ENCODE measurements at regions not wholly inside any gene's neighbourhood (a gene's known extent, or its start where the extent isn't known, plus 50 kb on each side); places are given as distances from the start of the nearest gene placed in this dataset.

- TF ChIP-seq REST (IDR thresholded peaks at IDR 0.05; ENCODE audit: insufficient replicate concordance, low read depth) = no peak
- no peak for TF ChIP-seq CTCF (IDR thresholded peaks at IDR 0.05; ENCODE audit: insufficient read depth, low read length)
- no peak for TF ChIP-seq GABPA (IDR thresholded peaks at IDR 0.05; ENCODE audit: low read depth)
- no peak for TF ChIP-seq SPI1 (IDR thresholded peaks at IDR 0.05; ENCODE audit: borderline replicate concordance, low read depth)
- TF ChIP-seq POLR2AphosphoS5 (IDR thresholded peaks at IDR 0.05; ENCODE audit: low read depth) = no peak
- Histone ChIP-seq H3K27me3 (ENCODE audit: insufficient read depth, poor library complexity, severe bottlenecking) (no peaks in the 10 kb centered on the region), H3K27ac (replicated peaks) (no peak overlapping the region), H3K4me3 (replicated peaks; ENCODE audit: insufficient read depth, low read length) (no peak overlapping the region)
- DNase-seq (ENCODE audit: low read depth in 1 of 2, low spot score in 1 of 2) = no peak
Measured at GRCh38 chr3:59684766-59685165, 634.9 kb upstream of the CFAP20DC start.

- Histone ChIP-seq H3K27me3 (ENCODE audit: insufficient read depth, poor library complexity, severe bottlenecking) (no peaks in the 10 kb centered on the region), H3K27ac (replicated peaks) (no peak overlapping the region), H3K4me3 (replicated peaks; ENCODE audit: insufficient read depth, low read length) (no peak overlapping the region)
- DNase-seq (ENCODE audit: low read depth in 1 of 2, low spot score in 1 of 2) = no peak
- no peak for TF ChIP-seq SPI1 (IDR thresholded peaks at IDR 0.05; ENCODE audit: borderline replicate concordance, low read depth)
- TF ChIP-seq CTCF (IDR thresholded peaks at IDR 0.05; ENCODE audit: insufficient read depth, low read length) = no peak
- no peak for TF ChIP-seq REST (IDR thresholded peaks at IDR 0.05; ENCODE audit: insufficient replicate concordance, low read depth)
- no peak for TF ChIP-seq POLR2AphosphoS5 (IDR thresholded peaks at IDR 0.05; ENCODE audit: low read depth)
- no peak for TF ChIP-seq GABPA (IDR thresholded peaks at IDR 0.05; ENCODE audit: low read depth)
Measured at GRCh38 chr3:59680919-59681318, 631.1 kb upstream of the CFAP20DC start.

GRCh38 chr3:59677747-59678702 is 628.2 kb upstream of the CFAP20DC start:
- H3K27ac ChIP-seq (replicated peaks) = no peak overlapping the region

More at GRCh38 chr3:59677747-59678702, 628.2 kb upstream of the CFAP20DC start:
- Histone ChIP-seq H3K4me3 (replicated peaks; ENCODE audit: insufficient read depth, low read length) (no peak overlapping the region), H3K27me3 (ENCODE audit: insufficient read depth, poor library complexity, severe bottlenecking) (no peaks in the 10 kb centered on the region)
- DNase-seq (ENCODE audit: low read depth in 1 of 2, low spot score in 1 of 2) = no peak
- TF ChIP-seq CTCF (IDR thresholded peaks at IDR 0.05; ENCODE audit: insufficient read depth, low read length) (no peak), REST (IDR thresholded peaks at IDR 0.05; ENCODE audit: insufficient replicate concordance, low read depth) (no peak), GABPA (IDR thresholded peaks at IDR 0.05; ENCODE audit: low read depth) (no peak), POLR2AphosphoS5 (IDR thresholded peaks at IDR 0.05; ENCODE audit: low read depth) (no peak), SPI1 (IDR thresholded peaks at IDR 0.05; ENCODE audit: borderline replicate concordance, low read depth) (no peak)

Data from HL-60 (cell line).